HG02943 (cell line): ENCODE measurements at regions not wholly inside any gene's neighbourhood (a gene's known extent, or its start where the extent isn't known, plus 50 kb on each side); places are given as distances from the start of the nearest gene placed in this dataset.
"Not testable (repeated sequence)": the region's sequence is repeated elsewhere in the genome, so short reads cannot be mapped to it uniquely, and the experiment has no call there.

ENCODE experiments used
- ATAC-seq: cut with Tn5 transposase; IDR thresholded peaks from one replicate; pipeline ENCODE4 v1.9.1; 2021; ENCODE audit warnings: mild to moderate bottlenecking, low read depth, moderate library complexity; ENCODE audit not compliant: unreplicated experiment

- no peak for ATAC-seq
Measured at GRCh38 chr10:121316432-121316831, 281.8 kb downstream of the FGFR2 start.

- no peak for ATAC-seq
Measured at GRCh38 chr10:121317374-121317773, 280.9 kb downstream of the FGFR2 start.

GRCh38 chr10:121322046-121322445, 276.2 kb downstream of the FGFR2 start:
- no peak for ATAC-seq

DNA sequence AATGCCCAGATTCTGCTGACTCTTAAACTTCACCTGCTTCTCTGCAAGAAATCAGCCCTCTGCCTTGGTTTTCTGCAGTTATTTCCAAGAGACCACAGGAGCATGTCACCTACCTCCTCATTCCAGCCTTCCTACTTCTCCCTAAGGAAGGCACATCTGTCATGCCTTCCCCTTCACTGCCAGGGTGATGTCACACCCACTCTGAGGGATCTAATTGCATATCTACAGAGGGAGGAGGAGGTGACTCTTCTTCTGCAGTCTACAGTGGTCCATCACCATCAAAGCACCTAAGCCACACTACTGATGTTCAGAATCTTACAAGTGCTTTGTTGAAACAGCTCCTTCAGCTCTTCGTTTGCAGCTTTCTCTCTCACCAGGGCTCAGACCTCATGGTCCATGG, 275.5 kb downstream of the FGFR2 start:
- no peak for ATAC-seq

DNA sequence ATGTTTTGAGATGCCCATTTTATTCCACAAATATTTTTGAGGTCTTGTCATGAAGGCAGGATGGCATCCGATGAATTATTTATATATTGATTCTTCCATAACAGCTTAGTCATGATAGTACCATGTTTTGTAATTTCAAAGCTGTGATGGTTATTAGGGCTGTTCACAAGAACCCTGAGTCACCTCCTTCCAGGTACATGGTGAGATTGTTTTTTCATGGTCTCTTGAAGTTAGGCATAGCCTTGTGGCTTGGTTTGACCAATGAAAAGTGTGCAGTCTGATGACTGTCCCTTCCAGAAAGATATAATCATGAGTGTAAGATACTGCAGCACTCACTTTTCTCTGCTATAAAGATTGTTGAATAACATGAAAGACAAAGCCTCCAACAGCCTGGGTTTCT, 274.8 kb downstream of the FGFR2 start:
- ATAC-seq = no peak

DNA sequence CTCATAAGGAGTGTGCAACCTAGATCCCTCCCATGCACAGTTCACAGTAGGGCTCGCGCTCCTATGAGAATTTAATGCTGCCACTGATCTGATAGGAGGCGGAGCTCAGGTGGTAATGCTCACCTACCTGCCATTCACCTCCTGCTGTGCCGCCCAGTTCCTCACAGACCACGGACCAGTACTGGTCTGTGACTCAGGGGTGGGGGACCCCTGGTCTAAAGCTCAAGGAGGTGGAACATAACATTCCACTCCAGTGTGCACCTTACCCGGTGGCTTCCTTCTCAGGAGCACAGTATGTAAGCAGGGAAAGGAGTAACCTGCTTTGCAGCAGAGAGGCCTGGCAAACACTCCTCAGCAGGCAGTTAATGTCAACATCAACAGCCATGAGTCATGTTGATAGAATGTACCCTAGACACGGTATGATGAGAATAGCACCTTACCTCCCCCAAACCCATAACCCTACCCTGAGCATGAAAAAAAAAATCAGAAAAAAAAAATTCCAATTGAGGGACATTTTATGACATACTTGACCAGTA, 273.5 kb downstream of the FGFR2 start:
- ATAC-seq = no peak

GRCh38 chr10:121325490-121326231, 272.6 kb downstream of the FGFR2 start:
- ATAC-seq = no peak

GRCh38 chr10:121326905-121327304, 271.3 kb downstream of the FGFR2 start:
- ATAC-seq = no peak

DNA sequence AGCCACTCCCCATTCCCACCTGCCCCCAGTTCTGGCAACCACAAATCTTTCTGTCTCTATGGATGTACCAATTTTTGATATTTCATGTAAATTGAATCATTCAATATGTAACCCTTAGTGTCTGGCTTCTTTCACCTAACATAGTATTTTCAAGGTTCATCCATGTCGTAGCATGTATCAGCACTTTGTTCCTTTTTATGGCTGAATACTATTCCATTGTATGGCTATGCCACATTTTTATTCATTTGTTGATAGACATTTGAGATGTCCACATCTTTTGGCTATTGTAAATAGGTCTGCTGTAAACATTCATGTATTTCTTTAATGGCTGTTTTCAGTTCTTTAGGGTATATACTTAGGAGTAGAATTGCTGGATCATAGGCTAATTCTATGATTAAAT, 270.5 kb downstream of the FGFR2 start:
- ATAC-seq = no peak

- ATAC-seq = not testable (repeated sequence)
Measured at GRCh38 chr10:121329631-121330030, 268.6 kb downstream of the FGFR2 start.

GRCh38 chr10:121330563-121330962, 267.7 kb downstream of the FGFR2 start:
- ATAC-seq = no peak

GRCh38 chr10:121332353-121332752, 265.9 kb downstream of the FGFR2 start:
- no peak for ATAC-seq

DNA sequence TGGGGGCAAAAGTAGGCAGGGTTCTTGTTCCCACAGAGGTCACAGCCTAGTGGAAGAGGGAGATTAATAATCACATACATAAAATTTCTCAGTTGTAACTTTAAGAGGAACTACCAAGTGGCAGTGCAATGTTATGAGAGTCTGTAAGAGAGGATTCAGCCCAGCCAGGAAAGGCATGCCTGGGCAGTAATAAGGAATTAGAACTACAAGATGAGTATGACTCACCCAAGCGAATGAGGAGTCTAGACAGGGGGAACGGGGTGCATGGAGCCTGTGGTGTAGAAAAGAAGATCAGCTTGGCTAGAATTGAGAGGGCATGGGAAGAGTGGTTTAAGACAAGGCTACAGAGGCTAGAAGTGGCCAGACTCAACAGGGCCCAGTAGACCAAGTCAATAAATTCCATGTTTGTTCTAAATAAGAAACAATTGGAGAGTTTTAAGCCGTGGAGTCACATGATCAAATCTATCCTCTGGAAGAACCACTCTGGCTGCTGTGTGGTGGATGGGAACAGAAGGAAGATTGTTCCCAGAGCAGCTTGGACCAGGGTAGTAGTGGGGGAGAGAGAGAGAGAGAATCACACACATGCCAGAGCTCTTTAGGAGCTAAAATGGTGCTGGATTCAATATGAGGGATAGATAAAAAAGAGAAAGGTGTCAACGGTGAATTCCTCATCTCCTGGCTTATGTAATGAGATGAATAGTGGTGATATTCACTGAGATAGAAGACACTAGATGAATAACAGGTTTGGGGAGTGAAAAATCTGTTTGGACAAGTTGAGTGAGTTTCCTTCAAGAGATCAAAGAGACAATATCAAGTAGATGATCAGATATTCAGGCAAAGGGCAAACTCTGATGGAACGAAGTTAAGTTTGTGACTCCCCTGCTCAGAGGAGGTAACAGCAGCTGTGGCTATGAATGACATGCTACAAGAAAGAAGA, 265.1 kb downstream of the FGFR2 start:
- ATAC-seq = no peak

- ATAC-seq = no peak
Measured at GRCh38 chr10:121335386-121335925, 262.8 kb downstream of the FGFR2 start.

DNA sequence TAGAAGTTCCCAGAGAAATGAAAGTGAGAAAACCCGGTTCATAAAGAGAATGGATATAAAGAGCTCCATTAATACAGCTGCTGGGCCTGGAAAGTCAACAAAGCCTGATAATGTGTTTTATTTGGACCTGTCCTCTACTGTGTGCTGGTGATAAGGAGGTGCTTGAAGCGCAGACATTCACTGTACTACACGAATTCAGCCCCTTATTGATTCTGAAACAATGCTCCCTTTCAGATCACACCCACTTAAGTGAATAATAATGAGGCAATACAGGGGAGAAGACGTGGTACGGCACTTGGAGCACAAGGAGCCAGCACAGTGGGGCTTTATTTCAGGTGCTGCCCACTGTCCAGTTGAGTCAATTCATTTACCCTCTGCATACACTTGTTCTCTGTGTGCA, 260.8 kb downstream of the FGFR2 start:
- no peak for ATAC-seq

DNA sequence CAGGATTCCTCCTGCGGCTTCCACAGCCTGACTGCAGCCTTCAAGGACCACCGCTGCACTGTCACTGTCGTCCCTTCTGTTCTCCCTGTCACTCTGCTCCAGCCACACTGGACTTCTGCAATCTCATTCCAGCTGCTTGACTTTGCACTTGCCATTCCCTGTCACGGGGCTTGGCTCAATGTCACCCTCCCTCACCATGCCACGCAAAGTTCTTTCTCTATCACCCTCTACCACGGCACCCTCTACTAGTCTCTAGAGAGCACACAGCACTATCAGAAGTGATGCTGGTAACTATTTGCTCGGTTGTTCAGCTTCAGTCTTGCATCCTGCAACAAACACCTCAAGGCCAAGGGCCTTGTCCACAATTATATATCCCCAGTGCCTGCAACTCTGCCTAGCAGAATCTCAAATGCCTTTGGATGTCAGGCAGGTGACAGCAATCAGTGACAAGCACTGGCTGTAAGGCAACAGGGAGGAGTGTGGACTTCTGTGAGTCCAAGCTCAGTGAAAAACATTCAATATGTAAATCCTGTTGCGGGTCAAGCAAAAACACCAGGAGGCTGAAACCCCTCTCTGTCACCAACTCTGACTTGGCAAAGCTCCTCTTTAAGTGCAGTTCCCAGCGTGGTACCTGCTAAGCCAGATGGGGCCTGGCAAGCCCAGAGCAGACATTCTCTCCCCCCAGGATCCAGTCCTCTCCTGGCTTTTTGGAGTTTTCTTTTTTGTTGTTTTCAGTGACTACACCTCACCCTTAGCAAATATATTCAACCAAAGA, 259.9 kb downstream of the FGFR2 start:
- no peak for ATAC-seq

- no peak for ATAC-seq
Measured at GRCh38 chr10:121339114-121339513, 259.1 kb downstream of the FGFR2 start.

- ATAC-seq = no peak
Measured at GRCh38 chr10:121340271-121340831, 257.9 kb downstream of the FGFR2 start.

DNA sequence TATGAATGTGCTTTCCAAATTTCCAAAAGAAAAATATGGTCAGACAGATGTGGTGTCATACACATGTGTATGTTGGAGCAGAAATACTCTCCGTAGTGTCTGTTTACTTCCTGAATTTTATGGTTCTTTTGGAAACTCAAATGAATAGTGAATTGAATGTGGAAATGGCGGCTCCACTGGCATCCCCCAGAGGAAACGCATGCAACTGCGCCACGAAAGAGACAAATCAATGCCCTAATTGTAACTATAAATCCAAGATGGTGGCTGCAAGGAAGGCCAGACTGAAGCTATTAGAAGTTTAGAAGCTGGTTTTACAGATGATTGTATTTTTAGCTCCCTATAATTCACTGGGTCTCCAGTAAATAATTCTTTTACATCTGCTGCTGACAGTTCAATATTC, 246.7 kb downstream of the FGFR2 start:
- no peak for ATAC-seq

GRCh38 chr10:121352231-121352855, 245.9 kb downstream of the FGFR2 start:
- ATAC-seq = no peak
